ENCODE measurements at regions not wholly inside any gene's neighbourhood (a gene's known extent, or its start where the extent isn't known, plus 50 kb on each side); places are given as distances from the start of the nearest gene placed in this dataset.

- TF ChIP-seq POLR2A (IDR thresholded peaks at IDR 0.05; ENCODE audit: low read depth) = no peak
- TF ChIP-seq EP300 (IDR thresholded peaks at IDR 0.05) = no peak
Observed at GRCh38 chr18:55764386-55764785, 176.4 kb upstream of the TCF4 start.
